OCI-LY7 (cell line): ENCODE measurements at regions not wholly inside any gene's neighbourhood (a gene's known extent, or its start where the extent isn't known, plus 50 kb on each side); places are given as distances from the start of the nearest gene placed in this dataset.

Experiments used
- BruUV-seq: library from RNA; stranded (reverse); fragments of 400-500 nt; replicated peaks from 2 replicates; lab custom pipeline; 2021; lab: Mats Ljungman, UMichigan
- CTCF ChIA-PET: fragments of 300-600 bp; sonication (Branson Sonifier 250); formaldehyde crosslinking; loops from one replicate; lab custom pipeline; 2022; ENCODE audit warnings: antibody characterized with exemption; ENCODE audit not compliant: unreplicated experiment; lab: Charles Lee
- POLR2A ChIA-PET: fragments of 300-600 bp; sonication (Branson Sonifier 250); formaldehyde crosslinking; loops from one replicate; lab custom pipeline; 2022; ENCODE audit warnings: antibody characterized with exemption; lab: Charles Lee
- DNase-seq: peaks from one replicate; pipeline ENCODE4 v3.0.0-alpha.2; 2015; ENCODE audit warnings: low spot score
- H2AFZ ChIP-seq: fragments of 200-600 bp; sonication (generic), shearing (Covaris generic); 2 replicates; pipeline ENCODE4 v1.6.1; 2014; ENCODE audit warnings: mild to moderate bottlenecking, antibody characterized with exemption, low read length, moderate library complexity
- H3K27ac ChIP-seq: fragments of 200-600 bp; sonication (generic); 2 replicates; pipeline ENCODE4 v1.5.1; 2014; ENCODE audit warnings: mixed run types, low read depth, mild to moderate bottlenecking, moderate library complexity, low read length, inconsistent platforms; ENCODE audit not compliant: poor library complexity, severe bottlenecking
- H3K36me3 ChIP-seq: fragments of 200-600 bp; sonication (generic); 2 replicates; pipeline ENCODE4 v1.6.1; 2014; ENCODE audit warnings: mild to moderate bottlenecking, antibody characterized with exemption, low read length, moderate library complexity, mixed read lengths; ENCODE audit not compliant: insufficient read depth
- H3K4me1 ChIP-seq: fragments of 200-600 bp; sonication (generic); 2 replicates; pipeline ENCODE4 v1.5.1; 2014; ENCODE audit warnings: mild to moderate bottlenecking, low read length; ENCODE audit not compliant: insufficient read depth, poor library complexity, severe bottlenecking
- H3K4me2 ChIP-seq: fragments of 200-600 bp; sonication (generic); 2 replicates; pipeline ENCODE4 v1.6.1; 2014; ENCODE audit warnings: mild to moderate bottlenecking, low read length
- H3K4me3 ChIP-seq: fragments of 200-600 bp; sonication (generic); 2 replicates; pipeline ENCODE4 v1.5.1; 2014; ENCODE audit warnings: mild to moderate bottlenecking, low read depth, low read length; ENCODE audit not compliant: poor library complexity, severe bottlenecking
- H3K79me2 ChIP-seq: fragments of 200-600 bp; sonication (generic); 2 replicates; pipeline ENCODE4 v1.6.1; 2016; ENCODE audit warnings: low read depth, mild to moderate bottlenecking, low read length, moderate library complexity, mixed read lengths; ENCODE audit not compliant: insufficient read depth
- H3K9me2 ChIP-seq: fragments of 200-600 bp; sonication (generic); 2 replicates; pipeline ENCODE4 v1.6.1; 2016; ENCODE audit warnings: mild to moderate bottlenecking, low read length, mixed read lengths; ENCODE audit not compliant: insufficient read depth
- H3K9me3 ChIP-seq: fragments of 200-600 bp; sonication (generic); 2 replicates; pipeline ENCODE4 v1.6.1; 2014; ENCODE audit warnings: mild to moderate bottlenecking, mixed run types, low read length, mixed read lengths
- H4K20me1 ChIP-seq: fragments of 200-600 bp; sonication (generic); 2 replicates; pipeline ENCODE4 v1.6.1; 2014; ENCODE audit warnings: mild to moderate bottlenecking, antibody characterized with exemption, low read length, moderate library complexity, mixed read lengths; ENCODE audit not compliant: insufficient read depth
- EZH2phosphoT487 ChIP-seq: fragments of 200-600 bp; sonication (generic); IDR thresholded peaks from 2 replicates; pipeline ENCODE4 v1.6.1; 2018; ENCODE audit warnings: low read depth, borderline replicate concordance, mild to moderate bottlenecking, mixed run types, antibody characterized with exemption, low read length, moderate library complexity, mixed read lengths
- intact Hi-C: fragments of 100-400 bp; cut with micrococcal nuclease; formaldehyde crosslinking; loops from one replicate; pipeline ENCODE4 v1.10.0; 2022; ENCODE audit not compliant: unreplicated experiment
- TF ChIP-seq, protein P1 (sequence below): fragments of 200-600 bp; sonication (generic); conservative IDR thresholded peaks from 2 replicates; pipeline ENCODE4 v1.5.1; 2014; ENCODE audit warnings: mild to moderate bottlenecking, antibody characterized with exemption, low read length, moderate library complexity, mixed read lengths

DNA sequence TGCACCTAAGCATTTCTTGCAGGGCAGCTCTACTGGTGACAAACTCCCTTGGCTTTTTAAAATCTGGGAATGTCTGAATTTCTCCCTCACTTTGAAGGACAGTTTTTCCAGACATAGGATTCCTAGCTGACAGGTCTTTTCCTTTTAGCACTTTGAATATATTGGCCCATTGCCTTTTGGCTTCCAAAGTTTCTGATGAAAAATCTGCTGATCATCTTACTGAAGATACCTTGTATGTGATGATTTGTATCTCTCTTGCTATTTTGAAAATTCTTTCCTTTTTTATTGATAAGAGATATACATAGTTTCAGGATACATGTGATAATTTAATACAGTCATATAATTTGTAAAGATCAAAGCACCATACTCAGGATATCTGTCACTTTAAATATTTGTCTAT lies 211.1 kb downstream of the ZIC5 start:
- no peak for DNase-seq
- no peaks in the 10 kb centered on the region for H3K9me3 ChIP-seq
- H2AFZ ChIP-seq: no peak overlapping the region
- no peak overlapping the region for H3K4me2 ChIP-seq
- H3K36me3 ChIP-seq: no peaks in the 10 kb centered on the region
- H3K4me3 ChIP-seq: no peak overlapping the region
- H3K27ac ChIP-seq: no peak overlapping the region
- intact Hi-C loops: no loop called here
- H4K20me1 ChIP-seq: no peaks in the 10 kb centered on the region
- H3K4me1 ChIP-seq: no peaks in the 10 kb centered on the region
- POLR2A ChIA-PET: no interaction called here
- no TSS peak for BruUV-seq
- TF ChIP-seq EZH2phosphoT487: no peak
- TF ChIP-seq, protein P1, sequence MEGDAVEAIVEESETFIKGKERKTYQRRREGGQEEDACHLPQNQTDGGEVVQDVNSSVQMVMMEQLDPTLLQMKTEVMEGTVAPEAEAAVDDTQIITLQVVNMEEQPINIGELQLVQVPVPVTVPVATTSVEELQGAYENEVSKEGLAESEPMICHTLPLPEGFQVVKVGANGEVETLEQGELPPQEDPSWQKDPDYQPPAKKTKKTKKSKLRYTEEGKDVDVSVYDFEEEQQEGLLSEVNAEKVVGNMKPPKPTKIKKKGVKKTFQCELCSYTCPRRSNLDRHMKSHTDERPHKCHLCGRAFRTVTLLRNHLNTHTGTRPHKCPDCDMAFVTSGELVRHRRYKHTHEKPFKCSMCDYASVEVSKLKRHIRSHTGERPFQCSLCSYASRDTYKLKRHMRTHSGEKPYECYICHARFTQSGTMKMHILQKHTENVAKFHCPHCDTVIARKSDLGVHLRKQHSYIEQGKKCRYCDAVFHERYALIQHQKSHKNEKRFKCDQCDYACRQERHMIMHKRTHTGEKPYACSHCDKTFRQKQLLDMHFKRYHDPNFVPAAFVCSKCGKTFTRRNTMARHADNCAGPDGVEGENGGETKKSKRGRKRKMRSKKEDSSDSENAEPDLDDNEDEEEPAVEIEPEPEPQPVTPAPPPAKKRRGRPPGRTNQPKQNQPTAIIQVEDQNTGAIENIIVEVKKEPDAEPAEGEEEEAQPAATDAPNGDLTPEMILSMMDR: no peak
- no peaks in the 10 kb centered on the region for H3K79me2 ChIP-seq
- no peaks in the 10 kb centered on the region for H3K9me2 ChIP-seq
- CTCF ChIA-PET: no interaction called here

DNA sequence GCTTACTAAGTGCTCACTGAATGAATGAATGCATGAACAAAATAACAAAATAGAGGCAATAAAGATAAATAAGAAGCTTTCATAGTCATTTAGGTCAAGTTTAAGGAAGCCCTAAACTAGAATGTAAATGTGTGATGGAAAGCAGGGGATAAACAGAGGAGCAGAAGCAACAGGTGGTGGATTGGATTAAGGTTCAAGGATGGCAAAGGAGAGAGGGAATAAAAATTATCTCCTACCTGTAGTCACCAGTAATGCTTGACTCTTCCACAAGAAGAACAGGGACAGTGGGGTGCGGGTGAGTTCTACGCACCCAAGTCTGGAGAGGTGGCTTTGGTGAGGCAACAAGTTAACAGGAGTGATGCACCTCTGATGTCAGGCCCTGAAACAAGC lies 212.4 kb downstream of the ZIC5 start:
- Histone ChIP-seq H3K9me2 (no peaks in the 10 kb centered on the region), H3K9me3 (no peaks in the 10 kb centered on the region), H4K20me1 (no peaks in the 10 kb centered on the region), H3K4me1 (no peaks in the 10 kb centered on the region), H3K36me3 (no peaks in the 10 kb centered on the region), H3K79me2 (no peaks in the 10 kb centered on the region), H3K4me2 (no peak overlapping the region), H2AFZ (no peak overlapping the region), H3K4me3 (no peak overlapping the region), H3K27ac (no peak overlapping the region)
- ChIA-PET CTCF (no interaction called here), POLR2A (interaction anchor here (0.6 to 0.7 kb wide), 3 partner anchors 21 to 690 kb away, joined by 3 to 4 read pairs (median 3); no protein-coding TSS in a partner anchor)
- intact Hi-C loops: no loop called here
- no TSS peak for BruUV-seq
- DNase-seq: no peak
- TF ChIP-seq EZH2phosphoT487: no peak
- TF ChIP-seq, protein P1: no peak

DNA sequence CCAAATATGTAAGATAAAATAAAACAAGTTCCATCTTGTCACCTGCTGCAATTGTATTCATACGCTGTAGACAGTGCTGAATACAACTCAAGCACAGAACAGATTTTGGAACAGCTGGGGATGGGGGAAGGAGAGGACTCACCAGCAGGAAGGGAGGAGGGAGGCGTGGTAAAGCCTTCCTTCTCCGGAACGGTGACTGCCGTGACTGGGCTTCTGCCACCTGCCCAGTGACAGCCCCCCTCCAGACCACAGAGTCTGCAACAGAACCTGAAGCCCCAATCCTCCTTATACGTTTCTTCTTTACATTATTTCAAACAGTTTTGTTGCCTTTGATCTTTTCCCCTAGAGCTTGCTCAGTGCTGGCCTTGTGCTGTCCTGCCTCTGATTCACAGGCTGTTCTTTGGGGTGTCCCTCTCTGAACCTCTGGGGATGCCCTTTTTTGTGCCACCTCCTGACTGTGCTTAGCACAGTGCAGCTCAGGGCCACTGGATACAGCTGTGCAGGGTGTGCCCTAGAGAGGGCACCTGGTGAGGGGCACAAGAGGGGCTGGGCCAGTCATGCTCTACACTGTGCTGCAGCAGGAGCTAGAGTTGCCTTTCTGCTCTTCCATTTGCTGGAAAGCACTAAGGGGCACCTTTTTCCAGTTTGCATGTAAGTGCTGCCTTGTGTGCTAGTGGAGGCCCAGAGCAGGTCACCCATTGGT lies 213.0 kb downstream of the ZIC5 start:
- H2AFZ ChIP-seq: no peak overlapping the region
- no peaks in the 10 kb centered on the region for H3K79me2 ChIP-seq
- no peaks in the 10 kb centered on the region for H3K4me1 ChIP-seq
- no peaks in the 10 kb centered on the region for H4K20me1 ChIP-seq
- H3K27ac ChIP-seq: no peak overlapping the region
- BruUV-seq: no TSS peak
- intact Hi-C loops: no loop called here
- no peaks in the 10 kb centered on the region for H3K9me2 ChIP-seq
- H3K4me2 ChIP-seq: no peak overlapping the region
- TF ChIP-seq, protein P1: no peak
- TF ChIP-seq EZH2phosphoT487: no peak
- no peak for DNase-seq
- H3K4me3 ChIP-seq: no peak overlapping the region
- H3K36me3 ChIP-seq: no peaks in the 10 kb centered on the region
- CTCF ChIA-PET: no interaction called here
- no peaks in the 10 kb centered on the region for H3K9me3 ChIP-seq
- POLR2A ChIA-PET: interaction anchor here (0.7 kb wide), 1 partner anchor 691 kb away, joined by 3 read pairs; no protein-coding TSS in a partner anchor
